ENCODE measurements at regions not wholly inside any gene's neighbourhood (a gene's known extent, or its start where the extent isn't known, plus 50 kb on each side); places are given as distances from the start of the nearest gene placed in this dataset.

DNA sequence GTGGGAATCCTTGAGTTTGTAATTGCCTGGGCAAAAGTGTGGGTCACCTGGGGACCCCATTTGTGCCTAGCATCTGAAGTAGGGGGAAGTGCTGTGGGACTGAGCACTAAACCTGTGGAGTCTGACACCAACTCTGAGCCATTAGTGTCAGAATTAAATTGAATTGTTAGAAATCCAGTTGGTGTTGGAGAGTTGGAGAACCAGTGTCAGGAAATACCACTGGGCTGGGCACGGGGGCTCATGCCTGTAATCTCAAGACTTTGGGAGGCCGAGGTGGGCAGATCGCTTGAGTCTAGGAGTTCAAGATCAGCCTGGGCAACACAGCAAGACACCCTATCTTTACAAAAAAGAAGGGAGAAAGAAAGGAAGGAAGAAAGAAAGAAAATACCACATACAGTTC is 67.5 kb upstream of the BRD7 start:
- TF ChIP-seq CTCF (IDR thresholded peaks at IDR 0.05; ENCODE audit: low read depth, low read length, missing input control) (no peak), REST (IDR thresholded peaks at IDR 0.05) (no peak), GABPA (IDR thresholded peaks at IDR 0.05 in 1 of 2, conservative IDR thresholded peaks at IDR 0.05 in 1 of 2) (no peak), MAX (IDR thresholded peaks at IDR 0.05) (no peak), SP1 (IDR thresholded peaks at IDR 0.05) (no peak), RXRA (IDR thresholded peaks at IDR 0.05) (no peak), NR2F2 (IDR thresholded peaks at IDR 0.05) (no peak), EGR1 (IDR thresholded peaks at IDR 0.05; ENCODE audit: low read depth in 2 of 2) (no peak), ATF3 (IDR thresholded peaks at IDR 0.05) (no peak), JUND (IDR thresholded peaks at IDR 0.05) (no peak), RAD21 (IDR thresholded peaks at IDR 0.05) (no peak), HNF4G (IDR thresholded peaks at IDR 0.05) (no peak), YY1 (IDR thresholded peaks at IDR 0.05) (no peak)
